B cell (primary cell): ENCODE measurements at regions not wholly inside any gene's neighbourhood (a gene's known extent, or its start where the extent isn't known, plus 50 kb on each side); places are given as distances from the start of the nearest gene placed in this dataset.

Experiments used
- ATAC-seq: fragments of 200-7000 bp; cut with Tn5 transposase; one replicate; pipeline ENCODE4 v1.10.0; 2021; ENCODE audit warnings: low read depth, mild to moderate bottlenecking, moderate number of reproducible peaks, moderate library complexity
- CTCF ChIA-PET: fragments of 350-600 bp; sonication (Branson Sonifier 250); formaldehyde crosslinking; loops from one replicate; lab custom pipeline; 2021; ENCODE audit warnings: antibody characterized with exemption, inconsistent platforms; lab: Charles Lee
- POLR2A ChIA-PET: fragments of 350-600 bp; sonication (Branson Sonifier 250); formaldehyde crosslinking; loops from one replicate; lab custom pipeline; 2021; ENCODE audit warnings: antibody characterized with exemption; lab: Charles Lee
- DNase-seq: peaks from one replicate; pipeline ENCODE4 v3.0.0; 2013
- H2AFZ ChIP-seq: 2 replicates; pipeline ENCODE4 v1.6.1; 2012; ENCODE audit warnings: mild to moderate bottlenecking, low read depth, low read length; ENCODE audit not compliant: insufficient read depth, poor library complexity, severe bottlenecking
- H3K27ac ChIP-seq, 2 donors: 1 replicate in 1 of 2; 2 replicates in 1 of 2; pipeline ENCODE4 v1.5.1; 2012 to 2013; ENCODE audit warnings: low read length in 2 of 2, mild to moderate bottlenecking in 2 of 2, moderate library complexity in 1 of 2
- H3K27me3 ChIP-seq, 4 experiments: fragments of 200-600 bp in 1 of 4; sonication (generic) in 1 of 4; replicated peaks in 1 of 4; 1 replicate in 2 of 4; 2 replicates in 2 of 4; pipeline versions ENCODE4 v1.6.1 to v1.7.0; 2013 to 2016; ENCODE audit warnings: low read length in 3 of 4, mild to moderate bottlenecking in 2 of 4, mixed read lengths in 1 of 4, moderate library complexity in 1 of 4; ENCODE audit not compliant: insufficient read depth in 4 of 4, control insufficient read depth in 3 of 4; ENCODE audit errors: control extremely low read depth in 1 of 4
- H3K36me3 ChIP-seq, 2 experiments: replicated peaks in 1 of 2; 1 replicate in 1 of 2; 2 replicates in 1 of 2; pipeline versions ENCODE4 v1.6.1 to v1.7.1; 2013; ENCODE audit warnings: low read length in 1 of 2; ENCODE audit not compliant: insufficient read depth in 2 of 2, control insufficient read depth in 1 of 2; ENCODE audit errors: control extremely low read depth in 1 of 2, extremely low read depth in 1 of 2
- H3K4me1 ChIP-seq, 2 donors: fragments of 200-600 bp in 1 of 2; sonication (generic) in 1 of 2; 1 replicate in 1 of 2; 2 replicates in 1 of 2; pipeline versions ENCODE4 v1.5.1 to v1.6.1; 2013 to 2017; ENCODE audit warnings: low read length in 2 of 2; ENCODE audit not compliant: control insufficient read depth in 2 of 2, insufficient read depth in 2 of 2
- H3K4me2 ChIP-seq: replicated peaks from 2 replicates; pipeline ENCODE3; 2012; ENCODE audit warnings: mild to moderate bottlenecking, low read depth, low read length; ENCODE audit not compliant: poor library complexity, severe bottlenecking
- H3K4me3 ChIP-seq, 5 experiments: fragments of 200-600 bp in 1 of 5; sonication (generic) in 1 of 5; 1 replicate in 3 of 5; 2 replicates in 2 of 5; pipeline versions ENCODE4 v1.5.1 to v1.7.0; 2011 to 2016; ENCODE audit warnings: low read length in 4 of 5, mild to moderate bottlenecking in 4 of 5, low read depth in 2 of 5, control low read depth in 1 of 5, moderate library complexity in 1 of 5; ENCODE audit not compliant: insufficient read depth in 1 of 5; ENCODE audit errors: control extremely low read depth in 1 of 5, extremely low read depth in 1 of 5
- H3K79me2 ChIP-seq: fragments of 200-600 bp; sonication (generic); one replicate; pipeline ENCODE4 v1.6.0; 2016; ENCODE audit warnings: low read length; ENCODE audit not compliant: control insufficient read depth, insufficient read depth
- H3K9ac ChIP-seq: fragments of 200-600 bp; sonication (generic); 2 replicates; pipeline ENCODE4 v1.6.1; 2017; ENCODE audit warnings: mild to moderate bottlenecking, low read length, moderate library complexity
- H3K9me3 ChIP-seq, 3 donors: one replicate each; pipeline versions ENCODE4 v1.6.1 to v1.7.1; 2013; ENCODE audit warnings: low read length in 2 of 3; ENCODE audit not compliant: control insufficient read depth in 2 of 3, insufficient read depth in 1 of 3; ENCODE audit errors: control extremely low read depth in 1 of 3
- H4K20me1 ChIP-seq: 2 replicates; pipeline ENCODE4 v1.6.0; 2012; ENCODE audit warnings: mild to moderate bottlenecking, low read length; ENCODE audit not compliant: insufficient read depth, control insufficient read depth, poor library complexity, severe bottlenecking
- H3K27ac Mint-ChIP-seq: one replicate; pipeline ENCODE4 v1.8.0; 2021; ENCODE audit warnings: mixed read lengths
- H3K27me3 Mint-ChIP-seq: one replicate; pipeline ENCODE4 v1.8.0; 2021; ENCODE audit warnings: mixed read lengths
- H3K4me1 Mint-ChIP-seq: one replicate; pipeline ENCODE4 v1.8.0; 2021; ENCODE audit warnings: mixed read lengths
- H3K4me3 Mint-ChIP-seq: one replicate; pipeline ENCODE4 v1.8.0; 2021; ENCODE audit warnings: mixed read lengths
- H3K9me3 Mint-ChIP-seq: one replicate; pipeline ENCODE4 v1.8.0; 2022; ENCODE audit warnings: mixed read lengths; ENCODE audit not compliant: insufficient read depth
- EZH2 ChIP-seq: IDR thresholded peaks from 2 replicates; pipeline ENCODE4 v1.6.1; 2012; ENCODE audit warnings: borderline replicate concordance, low read depth, mild to moderate bottlenecking, moderate library complexity, low read length; ENCODE audit not compliant: insufficient read depth, poor library complexity, severe bottlenecking
- WGBS: methylation state at CpG from one replicate; pipeline ENCODE4 v1.1.5; 2013; ENCODE audit warnings: missing lambda C conversion rate; ENCODE audit not compliant: insufficient coverage; 5-methylcytosine and 5-hydroxymethylcytosine counted together
- intact Hi-C: fragments of 100-400 bp; cut with micrococcal nuclease; formaldehyde crosslinking; loops from one replicate; pipeline ENCODE4 v1.10.0; 2022
- TF ChIP-seq, protein P1 (sequence below): fragments of 200-600 bp; IDR thresholded peaks from one replicate; pipeline ENCODE4 v1.8.0; 2022; ENCODE audit warnings: antibody characterized with exemption, mild to moderate bottlenecking

DNA sequence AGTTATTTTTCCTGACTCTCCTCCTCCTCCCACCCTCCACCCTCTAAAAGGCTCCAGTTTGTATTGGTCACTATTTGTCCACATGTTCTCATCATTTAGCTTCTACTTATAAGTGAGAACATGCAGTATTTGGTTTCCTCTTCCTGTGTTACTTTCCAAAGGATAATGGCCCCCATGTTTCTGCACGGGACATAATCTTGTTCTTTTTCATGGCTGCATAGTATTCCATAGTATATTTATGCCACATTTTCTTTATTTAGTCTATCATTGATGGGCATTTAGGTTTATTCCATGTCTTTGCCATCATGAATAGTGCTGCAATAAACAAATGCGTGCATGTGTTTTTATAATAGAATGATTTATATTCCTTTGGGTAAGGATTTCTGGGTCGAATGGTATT lies 167.3 kb upstream of the GRID2 start:
- H3K9me3 ChIP-seq = peaks cover 0 to 5% (median 0%) of the 10 kb centered on the region in 3 donors
- H3K27me3 ChIP-seq = no peaks in the 10 kb centered on the region
- TF ChIP-seq EZH2 = no peak
- TF ChIP-seq, protein P1, sequence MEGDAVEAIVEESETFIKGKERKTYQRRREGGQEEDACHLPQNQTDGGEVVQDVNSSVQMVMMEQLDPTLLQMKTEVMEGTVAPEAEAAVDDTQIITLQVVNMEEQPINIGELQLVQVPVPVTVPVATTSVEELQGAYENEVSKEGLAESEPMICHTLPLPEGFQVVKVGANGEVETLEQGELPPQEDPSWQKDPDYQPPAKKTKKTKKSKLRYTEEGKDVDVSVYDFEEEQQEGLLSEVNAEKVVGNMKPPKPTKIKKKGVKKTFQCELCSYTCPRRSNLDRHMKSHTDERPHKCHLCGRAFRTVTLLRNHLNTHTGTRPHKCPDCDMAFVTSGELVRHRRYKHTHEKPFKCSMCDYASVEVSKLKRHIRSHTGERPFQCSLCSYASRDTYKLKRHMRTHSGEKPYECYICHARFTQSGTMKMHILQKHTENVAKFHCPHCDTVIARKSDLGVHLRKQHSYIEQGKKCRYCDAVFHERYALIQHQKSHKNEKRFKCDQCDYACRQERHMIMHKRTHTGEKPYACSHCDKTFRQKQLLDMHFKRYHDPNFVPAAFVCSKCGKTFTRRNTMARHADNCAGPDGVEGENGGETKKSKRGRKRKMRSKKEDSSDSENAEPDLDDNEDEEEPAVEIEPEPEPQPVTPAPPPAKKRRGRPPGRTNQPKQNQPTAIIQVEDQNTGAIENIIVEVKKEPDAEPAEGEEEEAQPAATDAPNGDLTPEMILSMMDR = no peak
- Mint-ChIP-seq H3K27ac (no peak overlapping the region), H3K27me3 (no peaks in the 10 kb centered on the region), H3K4me3 (no peak overlapping the region), H3K9me3 (peaks cover 19% of the 10 kb centered on the region), H3K4me1 (no peaks in the 10 kb centered on the region)
- no CpG with 5 or more reads among the region's 3 CpGs for WGBS
- ChIA-PET CTCF (no interaction called here), POLR2A (no interaction called here)
- H3K9ac ChIP-seq = no peak overlapping the region
- no peaks in the 10 kb centered on the region for H3K79me2 ChIP-seq
- no peaks in the 10 kb centered on the region for H3K36me3 ChIP-seq
- DNase-seq (no peak), ATAC-seq (no peak)
- H2AFZ ChIP-seq = no peak overlapping the region
- no peaks in the 10 kb centered on the region for H4K20me1 ChIP-seq
- intact Hi-C loops = no loop called here
- H3K4me2 ChIP-seq = no peak overlapping the region
- no peaks in the 10 kb centered on the region for H3K4me1 ChIP-seq
- H3K27ac ChIP-seq = no peak overlapping the region
- no peak overlapping the region for H3K4me3 ChIP-seq

DNA sequence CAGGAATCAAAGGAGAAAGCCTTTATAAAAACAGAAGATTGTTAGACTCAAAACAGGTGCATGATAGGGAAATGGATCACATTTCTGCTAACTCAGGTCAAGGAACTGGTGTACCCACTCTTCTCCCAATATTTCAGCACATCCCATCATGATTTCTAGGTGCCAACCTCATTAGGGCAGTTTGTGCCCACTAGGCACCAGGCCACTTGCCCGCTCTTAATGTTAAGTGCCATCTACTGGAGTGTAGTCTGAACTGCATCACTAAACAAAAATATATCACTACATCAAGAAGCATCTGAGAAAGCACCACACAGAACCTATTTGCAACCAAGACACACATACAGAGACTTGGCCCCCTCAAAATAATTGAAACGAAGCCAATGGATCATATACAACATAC lies 140.4 kb upstream of the GRID2 start:
- Mint-ChIP-seq H3K4me1 (no peaks in the 10 kb centered on the region), H3K9me3 (peaks cover 8% of the 10 kb centered on the region), H3K27ac (no peak overlapping the region), H3K27me3 (no peaks in the 10 kb centered on the region), H3K4me3 (no peak overlapping the region)
- Histone ChIP-seq H3K4me1 (no peaks in the 10 kb centered on the region), H3K79me2 (no peaks in the 10 kb centered on the region), H3K36me3 (no peaks in the 10 kb centered on the region), H4K20me1 (no peaks in the 10 kb centered on the region), H3K4me3 (no peak overlapping the region), H2AFZ (no peak overlapping the region), H3K27me3 (no peaks in the 10 kb centered on the region), H3K9ac (no peak overlapping the region), H3K4me2 (no peak overlapping the region), H3K27ac (no peak overlapping the region), H3K9me3 (no peaks in the 10 kb centered on the region)
- CTCF ChIA-PET = no interaction called here
- 100% methylated on average over 1 of the region's 2 CpGs for WGBS
- DNase-seq = no peak
- intact Hi-C loops = no loop called here
- no peak for ATAC-seq
- TF ChIP-seq, protein P1 = no peak
- no peak for TF ChIP-seq EZH2
- POLR2A ChIA-PET = no interaction called here
